ENCODE measurements at regions not wholly inside any gene's neighbourhood (a gene's known extent, or its start where the extent isn't known, plus 50 kb on each side); places are given as distances from the start of the nearest gene placed in this dataset.
"Not testable (repeated sequence)": the region's sequence is repeated elsewhere in the genome, so short reads cannot be mapped to it uniquely, and the experiment has no call there.

DNA sequence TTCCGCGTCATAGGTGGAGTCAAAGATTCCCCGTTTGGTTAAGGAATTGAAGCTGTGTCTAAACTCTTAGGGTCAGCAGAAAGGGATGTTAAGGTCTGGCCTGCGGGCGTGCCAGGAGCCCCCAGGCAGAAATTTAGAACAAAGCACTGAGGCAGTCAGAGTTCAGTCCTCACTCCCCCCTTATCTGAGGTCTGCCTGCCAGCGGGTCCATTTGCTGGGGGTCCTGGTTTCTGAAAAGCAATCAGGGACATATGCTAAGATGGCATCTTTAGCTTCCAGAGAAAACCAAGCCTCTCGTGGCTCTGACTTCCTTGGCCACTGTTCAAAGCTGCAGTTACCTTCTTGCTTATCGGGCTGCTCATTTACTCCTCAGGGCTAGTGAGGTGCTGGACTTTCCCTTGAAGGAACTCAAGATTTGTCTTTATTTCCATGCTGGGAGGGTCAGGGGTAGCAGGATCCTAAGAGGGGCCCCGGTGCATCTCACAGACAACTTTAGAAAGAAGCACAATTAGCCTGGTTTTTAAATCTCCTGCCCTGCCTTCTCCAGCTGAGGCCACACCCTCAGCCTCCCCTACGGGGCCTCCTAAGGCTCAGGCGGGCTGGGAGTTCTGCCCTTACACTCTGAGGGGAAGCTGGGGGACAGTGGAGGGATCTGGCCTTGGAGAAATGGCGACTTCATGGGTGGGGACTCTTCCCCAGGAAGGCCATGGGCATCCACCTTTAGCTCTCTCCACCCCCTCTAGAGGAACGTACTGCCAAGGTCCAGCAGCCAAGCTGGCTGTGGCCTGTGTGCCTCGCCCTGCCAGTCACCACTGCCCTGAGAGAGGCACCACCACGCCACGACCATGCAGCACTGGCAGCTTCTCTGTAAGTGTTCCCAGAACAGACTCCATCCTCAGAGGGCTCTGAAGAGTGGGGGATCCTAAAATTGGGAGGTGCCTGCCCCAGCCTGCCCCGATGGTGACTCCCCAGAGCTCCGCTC is 121.1 kb upstream of the MTLN start:
- DNase-seq: peak; percentile 1

DNA sequence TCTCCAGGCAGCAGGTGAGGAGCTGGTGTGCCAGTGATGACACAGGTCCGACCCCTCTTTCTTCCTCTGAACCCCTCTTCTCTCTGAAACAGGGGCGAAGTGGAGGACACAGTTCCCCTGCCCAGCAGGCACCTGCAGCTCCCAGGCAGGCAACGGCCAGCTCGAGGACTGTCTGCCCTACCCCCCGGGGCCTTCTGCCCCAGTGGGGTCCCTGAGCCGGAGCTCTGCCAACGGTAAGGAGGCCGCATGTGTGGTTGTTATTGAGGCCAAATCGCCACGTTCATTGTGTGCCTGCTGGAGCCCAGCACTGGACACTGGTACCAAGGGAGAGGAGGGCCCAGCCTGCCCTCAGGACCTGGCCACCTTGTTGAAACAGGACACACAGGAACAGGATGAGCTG is 119.3 kb upstream of the MTLN start:
- DNase-seq: not testable (repeated sequence)

DNA sequence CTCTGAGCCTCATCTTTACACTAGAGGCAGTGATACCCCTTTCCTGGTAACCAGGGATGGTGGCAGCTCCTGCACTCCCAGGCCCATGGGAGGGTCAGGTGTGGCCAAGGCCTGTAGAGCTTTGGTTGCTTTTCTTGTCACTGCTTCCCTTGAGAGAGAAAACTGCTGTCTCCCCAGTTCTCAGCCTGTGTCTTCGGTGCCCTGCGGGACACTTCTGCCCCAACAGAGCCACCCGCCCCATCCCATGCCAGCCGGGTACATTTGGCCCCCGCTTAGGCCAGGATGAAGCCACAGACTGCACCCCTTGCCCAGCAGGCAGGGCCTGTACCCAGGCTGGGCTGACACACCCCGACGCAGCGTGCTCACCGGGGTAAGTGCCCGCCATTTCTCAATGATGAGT is 117.4 kb upstream of the MTLN start:
- DNase-seq: not testable (repeated sequence)

DNA sequence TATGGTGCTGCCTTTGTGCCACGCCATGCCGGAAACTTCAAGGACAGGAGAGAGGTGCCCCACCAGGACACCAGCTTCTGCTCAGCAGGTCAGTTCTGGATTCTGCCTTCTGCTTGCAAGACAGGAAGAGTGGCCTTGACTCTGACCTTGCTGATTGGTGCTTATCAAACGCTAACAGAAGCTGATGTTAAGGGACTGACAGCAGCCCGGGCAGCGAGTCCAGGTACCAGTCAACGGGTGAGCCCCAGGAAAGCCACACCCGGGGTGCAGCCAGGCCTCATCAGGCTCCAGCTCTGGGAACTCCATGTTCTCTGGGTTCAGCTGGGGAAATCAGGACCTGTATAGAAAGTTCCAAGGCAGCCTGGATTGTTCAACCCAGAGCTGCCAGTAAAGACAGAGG is 116.8 kb upstream of the MTLN start:
- not testable (repeated sequence) for DNase-seq

DNA sequence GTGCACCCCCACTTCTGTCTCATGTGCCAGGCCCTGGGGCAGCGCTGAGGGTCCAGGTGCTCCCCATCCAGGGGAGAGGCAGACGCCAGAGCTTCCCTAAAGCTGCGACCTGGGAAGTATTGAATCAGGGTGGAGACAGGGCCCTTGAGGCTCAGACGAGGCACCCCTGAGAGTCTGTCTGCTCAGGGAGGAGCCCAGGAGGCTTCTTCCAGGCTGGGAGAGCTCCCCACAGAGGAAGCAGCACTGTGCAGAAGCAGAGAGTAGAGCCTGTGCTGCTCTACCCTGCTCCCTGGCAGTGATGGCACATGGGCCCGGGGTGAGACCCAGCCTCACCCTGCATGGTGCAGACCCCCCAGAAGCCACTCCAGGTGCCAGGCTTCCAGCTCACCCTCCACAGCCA is 116.3 kb upstream of the MTLN start:
- DNase-seq: peak; percentile 41

DNA sequence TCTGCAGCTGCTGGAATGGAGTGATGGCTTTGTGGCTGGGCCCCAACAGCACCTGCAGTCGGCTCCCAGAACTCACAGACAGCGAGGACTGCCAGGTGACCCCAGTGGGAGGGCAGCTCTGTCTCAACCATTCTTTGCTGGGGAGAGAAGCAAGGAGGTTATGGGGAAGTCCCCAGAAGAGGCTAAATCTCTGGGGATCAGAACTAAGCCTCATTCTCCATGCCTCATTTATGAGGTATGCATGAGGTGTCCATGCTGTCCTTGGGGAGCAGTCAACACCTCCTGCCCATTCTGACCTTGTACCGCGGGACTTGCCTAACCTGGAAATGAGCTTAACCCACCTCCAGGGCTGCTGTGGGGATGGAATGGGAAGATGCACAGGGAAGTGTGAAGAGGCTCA is 111.5 kb upstream of the MTLN start:
- not testable (repeated sequence) for DNase-seq

DNA sequence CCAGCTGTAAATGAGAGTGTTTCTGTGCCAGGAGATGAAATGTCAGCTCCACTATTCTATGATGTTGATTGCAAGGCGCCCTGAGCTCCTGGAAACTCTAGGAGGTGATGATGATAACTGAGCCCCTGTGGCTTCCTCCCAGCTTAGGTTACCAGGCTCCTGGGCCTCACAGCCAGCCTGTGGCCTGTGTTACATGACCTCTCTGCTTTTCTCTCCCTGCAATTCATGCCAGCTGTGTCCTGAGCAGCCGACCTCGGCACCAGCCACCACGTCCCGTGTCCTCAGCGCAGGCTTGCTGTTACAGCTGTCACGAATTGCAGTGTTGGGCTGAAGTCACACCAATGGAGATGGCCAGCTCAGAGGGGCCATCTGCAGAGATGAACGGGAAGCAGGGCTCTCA is 110.2 kb upstream of the MTLN start:
- DNase-seq: not testable (repeated sequence)

DNA sequence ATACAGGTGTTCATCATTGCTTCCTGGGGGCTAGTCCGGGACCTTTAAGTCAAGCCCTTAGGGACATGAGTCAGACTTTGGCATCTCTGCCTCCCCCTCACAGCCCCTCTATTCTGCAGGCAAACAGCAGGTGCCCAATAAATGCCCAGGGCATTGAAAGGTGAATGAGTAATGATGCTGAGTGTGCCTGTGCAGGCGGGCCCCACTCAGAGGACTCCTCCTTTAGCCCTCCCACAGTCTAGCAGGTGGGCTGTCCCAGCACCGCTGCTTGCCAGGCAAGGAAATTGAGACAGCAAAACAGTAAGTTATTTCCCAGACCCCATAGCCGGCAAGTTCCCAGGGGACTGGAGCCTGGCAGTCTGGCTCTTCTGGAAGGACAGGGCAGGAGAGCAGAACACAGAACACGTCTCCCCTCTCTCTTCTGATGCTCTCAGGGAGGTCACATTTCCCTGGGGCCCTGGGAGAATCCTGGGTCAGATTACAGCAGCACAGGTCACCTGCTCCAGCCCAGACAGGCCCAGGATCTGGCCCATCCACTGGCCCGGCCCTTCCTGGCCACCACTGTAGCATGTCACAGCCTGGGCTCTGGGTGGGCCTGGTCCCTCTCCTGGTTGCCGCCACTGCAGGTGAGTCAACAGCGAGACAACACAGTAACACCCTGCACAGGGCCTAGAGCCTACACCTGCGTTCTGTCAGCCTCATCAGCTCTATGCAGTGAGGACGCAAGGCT is 108.7 kb upstream of the MTLN start:
- DNase-seq: not testable (repeated sequence)

DNA sequence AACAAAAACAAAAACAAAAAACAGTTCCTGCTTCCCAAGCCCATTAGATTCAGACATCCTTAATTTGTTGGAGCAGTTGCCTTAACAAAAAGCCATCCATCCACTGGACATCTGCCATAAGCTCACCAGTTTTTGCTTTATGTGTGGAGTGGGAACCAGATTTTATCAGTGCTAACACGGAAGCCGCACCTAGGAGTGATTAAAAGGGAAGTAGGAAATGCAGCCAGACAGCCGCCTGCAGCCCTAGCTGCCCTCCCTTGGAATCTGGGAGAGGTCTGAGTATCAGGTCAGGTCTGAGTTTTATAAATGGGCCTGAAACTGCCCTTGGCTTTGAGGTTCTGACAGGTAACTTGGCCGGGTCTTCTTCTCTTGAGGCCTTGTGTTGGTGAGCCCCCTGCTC is 106.6 kb upstream of the MTLN start:
- not testable (repeated sequence) for DNase-seq

DNA sequence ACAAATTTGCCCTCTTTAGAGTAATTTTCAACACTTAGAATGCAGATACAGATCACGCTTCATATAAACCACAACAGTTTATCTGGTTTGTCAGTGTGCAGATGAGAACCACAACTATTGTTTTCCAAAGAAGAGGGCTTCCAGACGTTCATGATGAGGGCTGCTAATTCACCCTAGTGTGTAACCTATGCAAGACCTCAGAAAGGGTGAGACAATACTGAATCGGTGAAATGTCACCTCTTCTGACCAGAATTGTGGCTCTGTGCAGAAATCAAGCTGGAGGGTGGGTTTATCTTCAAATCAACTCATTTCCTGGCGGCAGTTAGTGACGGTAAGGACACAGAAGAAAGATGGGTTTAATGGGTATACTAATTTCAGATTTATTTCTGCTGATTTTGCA is 105.0 kb upstream of the MTLN start:
- DNase-seq: not testable (repeated sequence)

DNA sequence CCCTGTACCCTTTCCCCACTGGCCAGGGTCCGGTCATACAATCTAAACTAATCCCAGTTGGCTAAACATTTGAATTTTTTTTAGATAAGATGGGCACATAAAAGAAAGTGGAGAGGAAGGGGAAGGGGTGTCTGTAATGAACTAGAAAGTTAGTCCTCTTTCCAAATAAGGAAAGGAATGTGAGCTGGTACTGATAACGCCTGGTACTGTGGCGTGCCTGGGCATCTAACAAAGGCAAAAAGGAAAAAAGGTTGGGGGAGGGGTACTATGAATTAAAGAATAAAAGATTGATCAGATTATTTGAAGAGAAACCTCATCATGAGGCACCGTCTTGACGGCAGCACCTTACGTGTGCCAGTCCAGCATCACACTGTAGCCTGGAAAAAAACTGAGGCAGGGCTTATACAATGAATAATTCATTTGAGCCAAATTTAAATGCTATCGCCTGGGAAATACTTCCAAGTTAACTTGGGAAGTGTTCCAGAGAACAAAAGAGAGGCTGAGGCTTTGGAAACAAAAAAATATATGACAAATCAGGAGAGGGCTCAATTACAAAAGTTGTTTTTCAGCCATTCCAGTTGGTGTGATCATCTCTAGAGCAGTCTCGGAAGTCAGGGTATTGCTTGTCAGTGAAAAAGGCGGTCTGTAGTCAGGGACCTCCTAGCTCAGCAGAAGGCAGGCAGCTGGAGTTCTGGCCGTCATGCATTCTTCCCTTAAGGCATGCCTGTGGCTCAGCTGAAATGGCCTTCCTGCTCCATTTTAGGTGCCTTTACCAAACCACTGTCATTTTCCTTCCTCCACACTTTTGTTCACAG is 103.9 kb upstream of the MTLN start:
- DNase-seq: not testable (repeated sequence)

DNA sequence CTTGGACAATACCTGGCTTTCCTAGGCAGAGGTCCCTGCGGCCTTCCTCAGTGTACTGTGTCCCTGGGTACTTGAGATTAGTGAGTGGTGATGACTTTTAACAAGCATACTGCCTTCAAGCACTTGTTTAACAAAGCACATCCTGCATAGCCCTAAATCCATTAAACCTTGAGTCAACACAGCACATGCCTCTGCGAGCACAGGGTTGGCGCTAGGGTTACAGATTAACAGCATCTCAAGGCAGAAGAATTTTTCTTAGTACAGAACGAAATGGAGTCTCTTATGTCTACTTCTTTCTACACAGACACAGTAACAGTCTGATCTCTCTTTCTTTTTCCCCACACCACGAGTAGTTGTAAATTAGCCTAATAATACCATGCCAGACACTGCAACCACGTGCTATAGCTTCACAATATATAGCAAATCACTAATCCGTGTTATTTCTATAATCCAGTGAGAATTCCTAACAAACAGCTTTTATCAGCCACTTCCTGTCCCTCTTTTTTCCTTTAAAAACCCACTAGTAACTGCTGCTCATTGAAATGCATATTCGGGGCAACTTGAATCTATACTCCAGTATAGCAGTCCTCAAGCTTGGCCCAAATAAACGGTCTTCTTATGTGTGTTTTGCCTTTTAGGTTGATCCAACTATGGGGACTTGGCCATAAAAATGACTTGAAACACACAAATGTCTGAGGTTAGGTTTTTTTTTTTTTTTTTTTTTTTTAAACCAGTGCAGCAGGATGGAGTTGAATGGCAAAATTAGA is 102.9 kb upstream of the MTLN start:
- not testable (repeated sequence) for DNase-seq

DNA sequence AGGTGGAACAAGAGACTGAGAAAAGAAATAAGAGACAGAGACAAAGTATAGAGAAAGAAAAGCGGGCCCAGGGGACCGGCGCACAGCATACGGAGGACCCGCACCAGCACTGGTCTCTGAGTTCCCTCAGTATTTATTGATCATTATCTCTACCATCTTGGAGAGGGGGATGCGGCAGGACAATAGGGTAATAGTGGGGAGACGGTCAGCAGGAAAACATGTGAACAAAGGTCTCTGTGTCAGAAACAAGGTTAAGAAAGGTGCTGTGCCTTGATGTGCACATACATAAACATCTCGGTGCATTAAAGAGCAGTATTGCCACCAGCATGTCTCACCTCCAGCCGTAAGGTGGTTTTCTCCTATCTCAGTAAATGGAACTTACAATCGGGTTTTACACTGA is 102.1 kb upstream of the MTLN start:
- not testable (repeated sequence) for DNase-seq

DNA sequence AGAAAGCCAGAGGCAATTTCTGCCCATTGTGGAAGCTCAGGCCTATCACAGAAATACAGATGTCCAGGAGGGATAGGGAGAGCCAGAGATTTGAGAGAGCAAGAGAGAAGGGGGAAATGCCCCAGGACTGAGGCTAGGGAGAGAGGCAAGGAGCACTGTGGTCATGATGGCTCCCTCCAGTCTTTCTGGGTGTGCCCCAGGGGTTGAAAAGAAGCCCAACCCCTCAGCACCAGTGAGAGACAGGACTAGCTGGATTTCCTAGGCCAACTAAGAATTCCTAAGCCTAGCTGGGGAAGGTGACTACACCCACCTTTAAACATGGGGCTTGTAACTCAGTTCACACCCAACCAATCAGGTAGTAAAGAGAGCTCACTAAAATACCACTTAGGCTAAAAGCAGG is 100.7 kb upstream of the MTLN start:
- DNase-seq: not testable (repeated sequence)

DNA sequence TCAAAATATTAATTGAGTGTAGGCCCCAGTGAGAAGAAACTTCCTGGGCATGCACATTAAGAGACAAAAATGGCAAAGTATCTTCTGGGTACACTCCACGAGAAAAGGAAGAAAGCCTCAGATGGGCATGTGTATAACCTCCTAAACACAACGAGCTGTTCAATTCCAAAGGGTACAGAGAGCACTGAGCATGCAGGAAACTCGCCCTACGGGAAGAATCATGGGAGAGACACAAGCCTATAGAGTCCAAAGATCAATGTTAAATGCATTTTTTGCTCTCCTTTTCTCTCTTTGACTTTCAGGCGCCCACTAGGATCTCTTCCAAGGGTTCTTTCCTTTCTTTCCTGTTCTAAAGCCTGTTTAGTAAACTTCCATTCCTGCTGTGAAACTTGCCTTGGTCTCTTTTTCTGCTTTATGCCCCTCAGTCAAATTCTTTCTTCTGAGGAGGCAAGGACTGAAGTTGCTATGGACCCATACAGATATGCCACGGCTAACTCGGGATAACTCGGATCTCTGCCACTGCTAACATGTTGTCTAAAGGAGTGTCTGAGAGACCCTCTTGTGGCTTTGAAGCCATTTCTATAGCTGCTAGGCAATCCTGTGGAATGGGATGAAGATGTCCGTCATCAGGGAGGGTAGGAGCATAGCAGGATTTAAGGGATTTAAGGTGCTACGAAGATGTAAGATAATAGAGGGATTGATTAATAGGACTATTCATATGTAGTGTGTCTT is 99.5 kb upstream of the MTLN start:
- not testable (repeated sequence) for DNase-seq

DNA sequence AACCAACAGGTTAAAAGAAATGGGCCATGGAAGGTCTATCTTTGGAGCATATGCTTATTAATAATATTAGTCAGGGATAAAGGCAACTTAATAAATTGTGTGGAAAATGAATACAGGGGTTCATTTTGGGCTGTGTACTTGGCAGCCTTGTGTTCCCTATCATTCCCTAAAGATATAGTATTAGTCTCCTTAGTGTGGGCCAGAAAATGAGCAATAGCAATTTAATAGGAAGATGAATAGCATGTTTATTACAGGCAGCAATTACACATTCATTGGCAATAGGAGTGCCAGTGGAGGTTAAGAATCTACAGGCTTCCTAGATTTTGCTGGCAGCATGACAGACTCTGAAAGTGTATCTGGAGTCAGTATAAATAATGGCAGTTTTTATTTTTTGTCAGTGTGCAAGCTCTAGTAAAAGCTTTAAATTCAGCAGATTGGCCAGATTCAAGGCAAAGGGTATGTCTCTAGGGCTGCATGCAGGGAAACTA is 98.7 kb upstream of the MTLN start:
- not testable (repeated sequence) for DNase-seq

DNA sequence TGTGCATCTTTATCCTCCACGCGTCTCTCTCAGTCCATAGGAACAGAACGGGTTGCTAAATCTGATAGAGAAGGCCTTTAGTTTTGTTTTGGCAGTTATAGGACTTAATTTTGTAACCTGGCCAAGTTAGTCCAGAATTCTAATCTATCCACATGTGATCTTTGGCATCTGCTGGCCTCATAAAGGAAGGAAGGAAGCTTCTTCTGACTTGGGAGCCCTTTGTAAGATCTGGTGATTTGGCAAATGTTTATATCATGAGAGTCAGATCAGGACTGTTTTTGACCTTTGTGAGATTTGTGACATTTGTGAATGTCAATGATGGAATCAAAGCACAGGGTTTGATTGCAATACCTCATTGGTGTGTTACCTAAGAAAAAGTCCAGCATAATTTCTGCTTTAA is 96.4 kb upstream of the MTLN start:
- DNase-seq: not testable (repeated sequence)

DNA sequence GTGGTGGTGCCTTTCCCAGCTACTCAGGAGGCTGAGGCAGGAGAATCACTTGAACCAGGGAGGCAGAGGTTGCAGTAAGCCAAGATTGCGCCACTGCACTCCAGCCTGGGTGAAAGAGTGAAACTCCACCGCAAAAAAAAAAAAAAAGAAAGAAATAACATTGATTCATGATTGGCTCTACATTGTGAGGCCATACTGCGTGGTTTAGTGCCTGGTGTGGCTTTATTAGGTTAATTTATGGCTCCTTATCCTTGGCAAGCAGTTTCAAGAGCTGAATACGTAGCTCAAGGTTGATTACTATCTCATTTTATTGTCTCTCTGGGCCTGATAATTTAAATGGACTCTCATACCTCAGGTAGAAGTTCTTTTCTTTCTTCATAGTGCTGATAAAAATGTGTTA is 80.5 kb upstream of the MTLN start:
- DNase-seq: not testable (repeated sequence)

DNA sequence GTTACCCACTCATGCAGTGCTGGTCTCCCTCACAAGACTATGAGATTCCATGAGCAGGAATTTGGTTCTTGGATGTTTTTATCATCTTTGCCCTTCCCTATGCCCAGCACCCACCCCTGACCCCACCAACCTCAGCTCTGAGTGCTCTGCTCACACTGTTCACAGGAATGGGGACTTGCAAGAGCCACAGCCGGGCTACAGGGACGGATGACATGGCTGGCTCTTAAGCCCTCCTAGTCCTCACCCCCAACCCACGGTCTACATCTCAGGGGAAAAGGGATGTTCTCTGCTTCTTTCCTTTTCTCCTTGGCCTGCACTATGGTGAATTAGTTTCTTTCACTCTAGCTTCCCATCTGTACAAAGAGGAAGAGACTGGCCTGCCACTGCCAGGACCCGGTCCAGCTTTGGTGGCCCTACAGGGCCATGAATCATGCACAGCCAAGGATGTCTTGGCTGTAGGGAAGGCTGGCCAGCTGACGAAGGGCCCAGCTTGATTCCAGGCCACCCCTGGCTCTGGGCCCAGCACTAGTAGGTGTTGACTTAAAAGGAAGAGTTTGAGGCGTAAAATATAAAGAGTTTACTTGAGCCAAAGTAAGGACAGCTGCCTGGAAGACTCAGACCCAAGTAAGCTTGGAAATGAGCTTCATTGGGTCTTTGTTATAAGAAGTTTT is 79.7 kb upstream of the MTLN start:
- DNase-seq: not testable (repeated sequence)

DNA sequence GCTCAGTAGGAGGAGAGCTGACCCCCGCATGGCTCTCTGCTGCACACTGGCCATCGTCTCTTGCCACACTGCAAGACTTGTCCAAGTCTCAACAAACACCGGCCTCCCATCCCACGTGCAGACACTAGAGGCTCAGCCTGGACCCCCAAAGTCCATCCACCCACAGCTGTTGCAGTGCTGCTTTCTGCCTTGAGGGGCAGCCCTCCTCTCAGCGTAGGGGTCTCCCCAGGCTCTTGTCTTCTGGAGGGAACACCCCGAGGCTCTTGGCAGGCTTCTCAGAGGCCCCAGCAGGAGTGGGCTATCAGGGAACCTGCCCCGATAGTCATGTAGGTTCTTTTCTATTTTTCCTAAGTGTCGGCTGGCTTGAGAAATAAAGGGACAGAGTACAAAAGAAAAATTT is 75.5 kb upstream of the MTLN start:
- DNase-seq: not testable (repeated sequence)

DNA sequence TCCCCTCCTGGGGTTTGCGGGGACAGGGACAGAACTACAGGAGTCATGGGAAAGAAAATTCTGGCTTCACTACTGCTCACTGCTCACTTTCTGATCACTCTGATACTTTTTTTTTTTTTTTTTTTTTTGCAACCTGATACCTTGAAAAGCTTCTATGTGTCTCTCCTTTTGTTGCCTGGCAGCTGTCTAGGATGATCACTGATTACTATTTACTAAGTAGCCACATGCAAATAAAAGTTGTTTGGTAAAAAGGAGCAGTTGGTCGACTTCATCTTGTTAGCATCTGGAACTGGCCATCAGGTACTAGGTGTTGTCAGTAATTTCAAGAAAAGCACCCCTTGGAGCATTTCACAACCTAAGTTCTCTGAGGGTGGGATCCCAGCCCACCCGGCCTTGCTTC is 74.9 kb upstream of the MTLN start:
- DNase-seq: not testable (repeated sequence)
